Natural killer cell treated with Interleukin-12 subunit alpha and Interleukin-12 subunit beta and Interleukin-15 and Interleukin-18, amount 100 ng/mL, for 72 hours (primary cell): ENCODE measurements at regions not wholly inside any gene's neighbourhood (a gene's known extent, or its start where the extent isn't known, plus 50 kb on each side); places are given as distances from the start of the nearest gene placed in this dataset.

Source experiments
- ATAC-seq, 2 donors: fragments of 150-1000 bp; cut with Tn5 transposase in 1 of 2; sonication (Bioruptor Pico), chemical (Tn5 transposase) in 1 of 2; 2 replicates each; pipeline ENCODE4 v1.10.0; 2021
- DNase-seq: peaks from one replicate; pipeline ENCODE4 v3.0.0; 2022; ENCODE audit warnings: low spot score
- H3K27ac Mint-ChIP-seq, 2 donors: 1 replicate in 1 of 2; 2 replicates in 1 of 2; pipeline ENCODE4 v1.8.0; 2022; ENCODE audit warnings: mixed read lengths in 2 of 2, mild to moderate bottlenecking in 1 of 2, moderate library complexity in 1 of 2
- H3K27me3 Mint-ChIP-seq, 2 donors: 1 replicate in 1 of 2; 2 replicates in 1 of 2; pipeline ENCODE4 v1.8.0; 2022; ENCODE audit warnings: mixed read lengths in 2 of 2
- H3K36me3 Mint-ChIP-seq: one replicate; pipeline ENCODE4 v1.8.0; 2022; ENCODE audit warnings: mixed read lengths
- H3K4me1 Mint-ChIP-seq, 2 donors: 1 replicate in 1 of 2; 2 replicates in 1 of 2; pipeline ENCODE4 v1.8.0; 2022; ENCODE audit warnings: low read depth in 2 of 2, mixed read lengths in 2 of 2, mild to moderate bottlenecking in 1 of 2
- H3K4me3 Mint-ChIP-seq: one replicate; pipeline ENCODE4 v1.8.0; 2022; ENCODE audit warnings: mixed read lengths
- H3K9me3 Mint-ChIP-seq: 2 replicates; pipeline ENCODE4 v1.8.0; 2022; ENCODE audit warnings: mixed read lengths

DNA sequence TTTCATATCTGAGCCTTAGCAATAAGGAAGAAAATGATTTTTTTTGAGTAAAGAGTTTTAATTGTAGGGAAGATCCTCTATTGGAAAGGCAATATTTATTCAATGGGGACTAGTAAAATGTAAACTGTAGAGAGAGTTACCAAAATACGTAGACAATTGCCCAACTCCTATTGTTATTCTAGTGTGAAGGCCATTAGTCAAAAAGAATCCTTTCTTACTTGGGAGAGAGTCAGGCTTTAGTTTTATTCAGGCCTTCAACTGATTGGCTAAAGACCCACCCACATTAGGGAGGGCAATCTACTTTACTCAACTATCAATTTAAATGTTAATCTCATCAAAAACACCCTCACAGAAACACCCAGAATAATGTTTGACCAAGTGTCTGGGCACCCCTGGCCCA, 485.8 kb upstream of the ATXN7L3B start:
- Mint-ChIP-seq H3K4me3 (no peak overlapping the region), H3K4me1 (no peaks in the 10 kb centered on the region), H3K27ac (no peak overlapping the region), H3K9me3 (peaks cover 7% of the 10 kb centered on the region), H3K36me3 (no peaks in the 10 kb centered on the region), H3K27me3 (no peaks in the 10 kb centered on the region)
- ATAC-seq: no peak
- DNase-seq: no peak

DNA sequence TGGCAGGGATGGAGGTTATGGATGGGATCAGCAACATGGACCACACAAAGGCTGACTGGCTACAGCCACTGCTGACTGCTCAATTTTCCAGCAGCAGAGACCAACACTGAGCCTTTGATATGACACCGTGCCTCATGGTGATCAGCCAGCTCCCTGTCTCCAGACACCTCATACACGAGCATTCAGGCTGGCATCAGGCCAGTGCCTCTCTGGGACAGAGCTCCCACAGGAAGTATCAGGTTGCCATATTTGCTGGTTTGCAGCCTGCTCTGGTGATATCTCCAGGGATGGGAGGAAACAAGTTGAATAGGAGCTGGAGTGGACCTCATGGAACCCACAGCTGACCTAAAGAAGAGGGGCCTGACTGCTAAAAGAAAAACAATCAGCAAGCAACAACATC, 471.2 kb upstream of the ATXN7L3B start:
- no peaks in the 10 kb centered on the region for H3K27me3 Mint-ChIP-seq
- H3K36me3 Mint-ChIP-seq: peaks cover 4% of the 10 kb centered on the region
- H3K9me3 Mint-ChIP-seq: peaks cover 23% of the 10 kb centered on the region
- no peak overlapping the region for H3K4me3 Mint-ChIP-seq
- no peak for DNase-seq
- no peaks in the 10 kb centered on the region for H3K4me1 Mint-ChIP-seq
- no peak for ATAC-seq
- no peak overlapping the region for H3K27ac Mint-ChIP-seq

DNA sequence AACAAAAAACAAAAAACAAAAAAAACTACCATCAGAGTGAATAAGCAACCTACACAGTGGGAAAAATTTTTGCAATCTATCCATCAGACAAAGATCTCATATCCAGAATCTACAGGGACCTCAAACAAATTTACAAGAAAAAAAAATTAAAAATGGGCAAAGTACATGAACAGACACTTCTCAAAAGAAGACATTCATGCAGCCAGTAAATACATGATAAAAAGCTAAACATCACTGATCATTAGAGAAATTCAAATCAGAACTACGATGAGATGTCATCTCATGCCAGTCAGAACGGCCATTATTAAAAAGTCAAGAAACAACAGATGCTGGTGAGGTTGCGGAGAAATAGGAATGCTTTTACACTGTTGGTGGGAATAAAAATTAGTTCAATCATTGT, 466.5 kb upstream of the ATXN7L3B start:
- no peak for DNase-seq
- no peak overlapping the region for H3K27ac Mint-ChIP-seq
- H3K4me3 Mint-ChIP-seq: no peak overlapping the region
- no peaks in the 10 kb centered on the region for H3K36me3 Mint-ChIP-seq
- no peaks in the 10 kb centered on the region for H3K4me1 Mint-ChIP-seq
- no peak for ATAC-seq
- H3K9me3 Mint-ChIP-seq: peaks cover 25% of the 10 kb centered on the region
- H3K27me3 Mint-ChIP-seq: no peaks in the 10 kb centered on the region

DNA sequence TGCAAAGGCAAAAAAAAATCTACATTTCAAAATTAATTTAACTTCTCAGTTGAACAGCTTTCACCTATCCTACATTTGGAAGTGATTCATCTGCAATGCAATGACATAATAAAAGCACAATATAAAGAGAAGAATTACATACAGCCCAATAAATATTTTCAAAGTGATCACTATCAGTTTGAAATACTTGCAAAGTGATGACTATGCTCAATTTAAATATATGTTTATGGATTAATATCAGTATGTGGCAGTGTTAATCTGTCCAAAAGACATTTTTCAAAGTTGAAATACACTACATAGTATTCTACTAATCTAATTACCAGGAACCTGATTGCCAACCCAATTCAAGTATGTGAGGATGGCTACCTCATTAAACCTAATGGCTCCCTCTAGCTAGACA, 460.7 kb upstream of the ATXN7L3B start:
- no peak for ATAC-seq
- peaks cover 6% of the 10 kb centered on the region for H3K9me3 Mint-ChIP-seq
- H3K4me1 Mint-ChIP-seq: no peaks in the 10 kb centered on the region
- no peak for DNase-seq
- H3K36me3 Mint-ChIP-seq: no peaks in the 10 kb centered on the region
- no peaks in the 10 kb centered on the region for H3K27me3 Mint-ChIP-seq
- H3K4me3 Mint-ChIP-seq: no peak overlapping the region
- H3K27ac Mint-ChIP-seq: no peak overlapping the region

DNA sequence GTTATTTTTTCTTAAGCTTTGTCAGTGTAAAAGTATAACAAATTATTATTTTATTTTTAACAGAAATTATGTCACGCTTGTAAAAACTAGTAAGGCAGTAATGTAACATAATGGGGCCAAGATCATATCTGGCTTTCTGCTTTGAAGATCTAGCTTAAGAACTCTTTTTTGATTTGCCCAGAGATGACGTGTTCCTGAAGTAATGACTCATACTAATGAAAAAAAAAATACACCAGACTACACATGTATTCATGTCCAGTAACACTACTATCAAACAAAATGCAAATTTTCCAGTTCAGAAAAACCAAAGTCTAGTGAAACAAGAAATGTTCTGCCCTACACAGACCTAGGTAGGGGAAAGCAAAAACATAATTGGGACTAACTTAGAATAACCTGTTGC, 432.2 kb upstream of the ATXN7L3B start:
- Mint-ChIP-seq H3K4me1 (no peaks in the 10 kb centered on the region), H3K4me3 (no peak overlapping the region), H3K36me3 (no peaks in the 10 kb centered on the region), H3K27me3 (no peaks in the 10 kb centered on the region), H3K9me3 (no peaks in the 10 kb centered on the region), H3K27ac (no peak overlapping the region)
- no peak for DNase-seq
- ATAC-seq: no peak

DNA sequence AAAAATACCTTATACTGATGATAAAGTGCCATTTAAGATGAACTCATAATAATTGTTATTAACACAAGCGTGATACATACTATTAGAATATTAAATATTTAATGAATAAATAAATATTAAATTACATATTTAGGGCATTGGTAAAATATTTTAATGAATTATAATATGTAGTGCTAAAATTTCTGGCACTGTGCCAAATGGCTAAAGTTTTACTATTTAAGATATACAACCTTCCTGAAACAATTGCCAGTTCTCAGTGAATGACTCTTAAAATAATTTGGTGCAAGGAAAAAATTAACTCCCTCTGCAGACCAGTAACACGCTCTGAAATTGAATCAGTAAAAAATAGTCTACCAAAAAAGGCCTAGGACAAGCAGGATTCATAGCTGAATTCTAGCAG, 428.9 kb upstream of the ATXN7L3B start:
- Mint-ChIP-seq H3K9me3 (no peaks in the 10 kb centered on the region), H3K27me3 (no peaks in the 10 kb centered on the region), H3K27ac (no peak overlapping the region), H3K36me3 (no peaks in the 10 kb centered on the region), H3K4me3 (no peak overlapping the region), H3K4me1 (no peaks in the 10 kb centered on the region)
- DNase-seq: no peak
- ATAC-seq: no peak

DNA sequence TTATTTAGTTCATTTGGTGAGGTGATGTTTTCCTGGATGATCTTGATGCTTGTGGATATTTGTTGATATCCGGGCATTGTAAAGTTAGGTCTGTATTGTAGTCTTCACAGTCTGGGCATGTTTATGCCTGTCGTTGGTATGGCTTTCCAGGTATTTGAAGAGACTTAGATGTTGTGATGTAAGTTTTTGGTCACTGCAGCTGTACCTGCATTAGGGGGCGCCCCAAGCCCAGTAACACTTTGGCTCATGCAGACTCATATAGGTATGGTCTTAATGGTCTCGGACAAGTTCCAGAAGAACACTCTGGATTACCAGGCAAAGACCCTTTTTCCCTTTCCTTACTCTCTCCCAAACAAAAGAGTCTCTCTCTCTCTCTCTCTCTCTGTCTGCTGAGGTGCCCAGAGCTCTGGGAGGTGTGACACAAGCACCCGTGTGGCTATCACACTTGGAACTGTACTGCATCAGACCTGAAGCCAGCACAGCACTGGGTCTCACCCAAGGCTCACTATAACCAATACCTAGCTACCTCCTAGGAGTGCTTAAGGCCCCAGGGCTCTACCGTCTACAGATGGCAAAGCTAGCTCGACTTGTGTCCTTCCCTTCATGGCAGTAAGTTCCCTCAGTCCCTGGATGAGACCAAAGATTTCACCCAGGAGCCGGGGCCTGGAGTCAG, 425.8 kb upstream of the ATXN7L3B start:
- Mint-ChIP-seq H3K4me1 (no peaks in the 10 kb centered on the region), H3K4me3 (no peak overlapping the region), H3K9me3 (no peaks in the 10 kb centered on the region), H3K27me3 (no peaks in the 10 kb centered on the region), H3K36me3 (no peaks in the 10 kb centered on the region), H3K27ac (no peak overlapping the region)
- peak in 1 of 2 donors; percentile 52 for ATAC-seq
- no peak for DNase-seq

DNA sequence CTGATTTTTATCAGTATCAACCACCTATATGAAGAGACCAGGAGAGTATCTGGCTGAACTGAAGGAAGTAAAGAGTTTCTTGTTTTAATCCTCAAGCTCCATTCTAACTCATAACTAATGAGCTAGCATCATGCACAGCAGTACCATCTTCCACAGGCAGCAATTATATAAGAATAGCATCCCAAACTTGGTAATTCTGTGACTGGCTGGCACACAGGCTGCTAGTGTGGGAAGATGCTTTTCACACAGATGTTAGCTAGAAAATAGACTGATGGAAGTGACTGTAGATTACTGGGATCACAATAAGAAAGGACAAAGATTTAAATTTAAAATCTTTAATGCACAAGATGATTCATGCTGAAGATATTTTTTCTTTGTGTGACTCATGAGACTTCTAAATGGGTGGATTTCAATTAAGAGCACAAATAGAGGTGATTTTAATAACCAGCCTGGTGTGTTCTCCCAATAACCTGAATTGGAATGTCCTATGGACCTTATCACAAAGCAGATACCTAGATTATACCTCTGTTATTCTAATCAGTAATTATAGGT, 417.7 kb upstream of the ATXN7L3B start:
- H3K27me3 Mint-ChIP-seq: no peaks in the 10 kb centered on the region
- DNase-seq (no peak), ATAC-seq (no peak)
- no peaks in the 10 kb centered on the region for H3K36me3 Mint-ChIP-seq
- H3K27ac Mint-ChIP-seq: no peak overlapping the region
- no peak overlapping the region for H3K4me3 Mint-ChIP-seq
- no peaks in the 10 kb centered on the region for H3K9me3 Mint-ChIP-seq
- no peaks in the 10 kb centered on the region for H3K4me1 Mint-ChIP-seq

DNA sequence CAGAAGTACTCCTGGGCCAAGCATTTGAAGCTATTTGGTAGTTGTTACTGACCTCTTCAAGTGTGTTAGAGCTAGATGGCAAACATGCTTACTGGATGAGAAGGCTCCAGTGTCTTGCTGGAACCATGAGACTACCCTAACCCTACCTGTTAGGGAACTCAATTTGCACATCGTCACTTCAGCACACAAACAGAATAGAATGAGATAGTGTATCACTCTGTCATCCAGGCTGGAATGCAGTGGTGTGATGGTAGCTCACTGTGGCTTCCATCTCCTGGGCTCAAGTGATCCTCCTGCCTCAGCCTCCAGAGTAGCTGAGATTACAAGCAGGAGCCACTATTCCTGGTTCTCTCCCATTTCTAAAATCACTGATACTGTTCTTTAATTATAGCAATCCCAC, 417.0 kb upstream of the ATXN7L3B start:
- DNase-seq: no peak
- no peaks in the 10 kb centered on the region for H3K9me3 Mint-ChIP-seq
- ATAC-seq: no peak
- H3K27ac Mint-ChIP-seq: no peak overlapping the region
- no peaks in the 10 kb centered on the region for H3K27me3 Mint-ChIP-seq
- H3K36me3 Mint-ChIP-seq: no peaks in the 10 kb centered on the region
- no peak overlapping the region for H3K4me3 Mint-ChIP-seq
- no peaks in the 10 kb centered on the region for H3K4me1 Mint-ChIP-seq

DNA sequence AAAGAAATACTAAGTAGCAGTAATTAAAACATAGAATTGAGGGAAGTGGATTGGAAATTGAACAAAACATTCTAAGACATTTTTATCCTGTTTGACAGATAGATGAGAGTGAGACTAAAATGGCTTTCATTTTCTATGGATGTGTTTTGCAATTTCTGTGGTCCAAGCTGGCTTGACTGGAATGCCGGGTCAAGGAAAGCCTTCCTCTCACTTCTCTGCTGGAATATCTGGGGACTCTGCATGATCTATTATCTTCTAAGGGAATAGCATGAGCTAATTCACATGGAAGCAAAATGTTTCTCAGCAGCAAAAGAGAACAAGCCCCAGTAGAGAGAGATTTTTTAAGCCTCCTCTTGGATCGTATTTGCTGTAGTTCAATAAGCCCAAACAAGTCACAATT, 407.9 kb upstream of the ATXN7L3B start:
- Mint-ChIP-seq H3K4me1 (no peaks in the 10 kb centered on the region), H3K4me3 (no peak overlapping the region), H3K36me3 (no peaks in the 10 kb centered on the region), H3K9me3 (peaks cover 6% of the 10 kb centered on the region), H3K27ac (no peak overlapping the region), H3K27me3 (no peaks in the 10 kb centered on the region)
- ATAC-seq: no peak
- DNase-seq: no peak

DNA sequence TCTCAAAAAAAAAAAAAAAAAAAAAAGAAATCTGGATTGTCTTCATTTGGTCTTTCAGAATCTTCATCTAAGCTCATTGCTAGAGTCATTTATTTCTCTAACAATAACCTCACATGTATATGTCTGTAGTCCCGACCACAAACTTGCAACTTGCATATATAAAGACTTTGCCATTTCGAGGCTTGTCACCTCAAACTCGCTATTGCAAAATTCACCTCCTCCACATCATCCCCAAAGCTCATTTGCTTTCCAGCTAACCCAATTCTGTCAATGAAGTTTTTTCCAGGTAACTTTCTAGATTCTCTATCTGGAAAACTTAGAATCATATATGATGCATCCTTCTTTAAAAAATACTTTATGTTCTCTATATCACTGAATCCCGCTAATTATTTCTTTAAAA, 393.2 kb upstream of the ATXN7L3B start:
- no peaks in the 10 kb centered on the region for H3K4me1 Mint-ChIP-seq
- no peak for DNase-seq
- no peak for ATAC-seq
- no peaks in the 10 kb centered on the region for H3K27me3 Mint-ChIP-seq
- no peak overlapping the region for H3K4me3 Mint-ChIP-seq
- no peaks in the 10 kb centered on the region for H3K9me3 Mint-ChIP-seq
- no peaks in the 10 kb centered on the region for H3K36me3 Mint-ChIP-seq
- H3K27ac Mint-ChIP-seq: no peak overlapping the region

DNA sequence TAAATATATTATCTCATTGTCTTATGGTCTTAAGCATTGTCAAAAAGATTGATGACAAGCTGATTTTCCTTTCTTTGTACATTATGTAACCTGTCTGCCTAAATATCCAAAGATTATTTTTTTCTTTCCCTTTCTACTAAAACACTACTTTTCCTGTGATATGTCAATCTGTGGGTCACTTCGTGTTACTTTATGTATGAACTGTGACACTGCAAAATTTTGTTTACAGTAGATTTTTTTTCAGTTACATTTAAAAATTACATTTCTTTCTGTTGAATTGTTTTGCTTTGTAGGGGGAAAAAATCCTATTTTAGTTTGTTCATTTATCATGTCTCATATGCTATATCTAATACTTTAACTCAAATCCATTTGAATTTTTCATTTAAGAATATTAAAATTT, 392.3 kb upstream of the ATXN7L3B start:
- DNase-seq (no peak), ATAC-seq (no peak)
- Mint-ChIP-seq H3K27me3 (no peaks in the 10 kb centered on the region), H3K4me3 (no peak overlapping the region), H3K27ac (no peak overlapping the region), H3K36me3 (no peaks in the 10 kb centered on the region), H3K9me3 (no peaks in the 10 kb centered on the region), H3K4me1 (no peaks in the 10 kb centered on the region)

DNA sequence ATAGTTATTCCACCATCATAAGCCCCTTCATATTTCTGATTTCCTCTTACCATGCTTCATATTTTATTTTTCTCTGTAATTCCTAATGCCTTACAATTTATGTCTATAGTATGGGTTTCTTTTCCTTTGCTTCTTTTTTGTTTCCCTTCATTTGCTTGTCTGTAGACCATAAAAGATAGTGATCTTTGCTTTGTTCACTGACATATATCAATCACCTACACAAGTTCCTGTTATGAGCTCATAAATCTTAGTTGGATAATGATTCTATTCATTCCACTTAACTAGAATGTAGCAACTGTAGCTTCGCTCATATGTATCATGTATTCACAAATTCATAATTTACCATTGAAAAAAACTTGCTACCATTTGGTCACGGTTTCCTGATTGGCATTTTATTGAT, 388.8 kb upstream of the ATXN7L3B start:
- H3K36me3 Mint-ChIP-seq: no peaks in the 10 kb centered on the region
- H3K27ac Mint-ChIP-seq: no peak overlapping the region
- ATAC-seq: no peak
- no peaks in the 10 kb centered on the region for H3K9me3 Mint-ChIP-seq
- no peaks in the 10 kb centered on the region for H3K27me3 Mint-ChIP-seq
- DNase-seq: no peak
- H3K4me3 Mint-ChIP-seq: no peak overlapping the region
- no peaks in the 10 kb centered on the region for H3K4me1 Mint-ChIP-seq

DNA sequence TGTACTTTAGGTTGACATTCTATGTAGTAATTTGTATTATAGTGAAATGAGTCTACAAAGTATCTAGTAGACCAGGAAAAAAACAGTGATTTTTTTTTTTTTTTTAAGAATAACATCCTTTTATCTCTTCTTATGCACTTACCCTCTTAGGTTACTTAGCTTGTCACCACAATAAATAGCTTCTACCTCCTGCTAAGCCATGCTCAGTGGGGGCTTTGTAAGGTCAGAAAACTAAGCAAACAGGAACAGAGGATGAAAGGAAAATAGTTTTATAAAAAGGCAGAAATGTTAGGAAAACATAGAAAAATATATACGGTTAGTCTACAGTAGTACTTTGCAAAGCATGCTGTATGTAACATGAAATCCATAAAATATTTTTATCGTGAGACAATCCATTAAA, 385.3 kb upstream of the ATXN7L3B start:
- DNase-seq (no peak), ATAC-seq (no peak)
- no peak overlapping the region for H3K27ac Mint-ChIP-seq
- no peak overlapping the region for H3K4me3 Mint-ChIP-seq
- no peaks in the 10 kb centered on the region for H3K4me1 Mint-ChIP-seq
- H3K36me3 Mint-ChIP-seq: no peaks in the 10 kb centered on the region
- H3K27me3 Mint-ChIP-seq: no peaks in the 10 kb centered on the region
- no peaks in the 10 kb centered on the region for H3K9me3 Mint-ChIP-seq

DNA sequence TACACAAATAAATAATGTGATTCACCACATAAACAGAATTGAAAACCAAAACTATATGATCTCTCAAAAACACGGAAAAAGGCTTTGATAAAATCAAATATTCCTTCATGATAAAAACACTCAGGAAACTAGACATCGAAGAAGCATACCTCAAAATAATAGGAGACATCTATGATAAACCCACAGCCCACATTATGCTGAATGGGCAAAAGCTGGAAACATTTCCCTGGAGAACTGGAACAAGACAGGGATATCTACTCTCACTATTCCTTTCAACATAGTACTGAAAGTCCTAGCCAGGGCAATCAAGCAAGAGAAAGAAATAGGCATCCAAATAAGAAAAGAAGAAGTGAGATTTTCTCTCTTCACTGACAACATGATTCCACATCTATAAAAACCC, 371.5 kb upstream of the ATXN7L3B start:
- ATAC-seq: no peak
- DNase-seq: no peak

More for the DNA sequence above, 371.5 kb upstream of the ATXN7L3B start:
- no peak overlapping the region for H3K4me3 Mint-ChIP-seq
- no peak overlapping the region for H3K27ac Mint-ChIP-seq
- peaks cover 5% of the 10 kb centered on the region for H3K9me3 Mint-ChIP-seq
- no peaks in the 10 kb centered on the region for H3K36me3 Mint-ChIP-seq
- H3K4me1 Mint-ChIP-seq: no peaks in the 10 kb centered on the region
- no peaks in the 10 kb centered on the region for H3K27me3 Mint-ChIP-seq
